B cell (primary cell): ENCODE measurements at regions not wholly inside any gene's neighbourhood (a gene's known extent, or its start where the extent isn't known, plus 50 kb on each side); places are given as distances from the start of the nearest gene placed in this dataset.

Source experiments
- CTCF ChIP-seq: fragments of 200-600 bp; IDR thresholded peaks from one replicate; pipeline ENCODE4 v1.8.0; 2022; ENCODE audit warnings: antibody characterized with exemption, mild to moderate bottlenecking
- EZH2 ChIP-seq: IDR thresholded peaks from 2 replicates; pipeline ENCODE4 v1.6.1; 2012; ENCODE audit warnings: borderline replicate concordance, low read depth, mild to moderate bottlenecking, moderate library complexity, low read length; ENCODE audit not compliant: insufficient read depth, poor library complexity, severe bottlenecking

GRCh38 chr5:89451263-89451662, 568.3 kb upstream of the MEF2C start:
- no peak for TF ChIP-seq CTCF
- TF ChIP-seq EZH2, result no peak
